Stimulated activated CD4-positive, alpha-beta T cell treated with anti-CD3 and anti-CD28 coated beads, Interleukin-4, amount 100 ng/mL, for 1 hour (primary cell): ENCODE measurements at regions not wholly inside any gene's neighbourhood (a gene's known extent, or its start where the extent isn't known, plus 50 kb on each side); places are given as distances from the start of the nearest gene placed in this dataset.
"Not testable (repeated sequence)": the region's sequence is repeated elsewhere in the genome, so short reads cannot be mapped to it uniquely, and the experiment has no call there.

Source experiments
- DNase-seq: peaks from one replicate; pipeline ENCODE4 v3.0.0-alpha.2; 2020

GRCh38 chr2:122682356-122682755 is 926.9 kb downstream of the TSN start:
- DNase-seq, result no peak

GRCh38 chr2:122683018-122683417 is 927.6 kb downstream of the TSN start:
- no peak for DNase-seq

- no peak for DNase-seq
Observed at GRCh38 chr2:122692400-122693083, 937.1 kb downstream of the TSN start.

- DNase-seq, result no peak
Observed at GRCh38 chr2:122697415-122697814, 942.0 kb downstream of the TSN start.

- no peak for DNase-seq
Observed at GRCh38 chr2:122703676-122704075, 948.2 kb downstream of the TSN start.

GRCh38 chr2:122704109-122704563 is 948.7 kb downstream of the TSN start:
- no peak for DNase-seq

- DNase-seq, result no peak
Observed at GRCh38 chr2:122705746-122706145, 950.3 kb downstream of the TSN start.

- DNase-seq, result no peak
Observed at GRCh38 chr2:122706757-122707223, 951.3 kb downstream of the TSN start.

GRCh38 chr2:122707224-122707824 is 951.9 kb downstream of the TSN start:
- DNase-seq, result no peak

- no peak for DNase-seq
Observed at GRCh38 chr2:122710049-122710448, 954.6 kb downstream of the TSN start.

- no peak for DNase-seq
Observed at GRCh38 chr2:122713800-122714199, 958.3 kb downstream of the TSN start.

- not testable (repeated sequence) for DNase-seq
Observed at GRCh38 chr2:122720822-122721221, 965.4 kb downstream of the TSN start.

- no peak for DNase-seq
Observed at GRCh38 chr2:122734766-122735424, 979.4 kb downstream of the TSN start.

- DNase-seq, result no peak
Observed at GRCh38 chr2:122736279-122736678, 980.8 kb downstream of the TSN start.

- no peak for DNase-seq
Observed at GRCh38 chr2:122737429-122738077, 982.1 kb downstream of the TSN start.

GRCh38 chr2:122739732-122740593 is 984.5 kb downstream of the TSN start:
- DNase-seq, result no peak

GRCh38 chr2:122740594-122740948 is 985.1 kb downstream of the TSN start:
- DNase-seq, result no peak

GRCh38 chr2:122741403-122741802 is 986.0 kb downstream of the TSN start:
- no peak for DNase-seq

GRCh38 chr2:122743021-122743675 is 987.7 kb downstream of the TSN start:
- DNase-seq, result no peak

- DNase-seq, result no peak
Observed at GRCh38 chr2:122745603-122746002, 990.2 kb downstream of the TSN start.

- DNase-seq, result no peak
Observed at GRCh38 chr2:122747670-122748069, 992.2 kb downstream of the TSN start.

- no peak for DNase-seq
Observed at GRCh38 chr2:122748552-122749011, 993.1 kb downstream of the TSN start.
